ENCODE measurements at regions not wholly inside any gene's neighbourhood (a gene's known extent, or its start where the extent isn't known, plus 50 kb on each side); places are given as distances from the start of the nearest gene placed in this dataset.

- ChIA-PET POLR2A (no interaction called here), CTCF (no interaction called here)
- TF ChIP-seq CTCF (IDR thresholded peaks at IDR 0.05; ENCODE audit: insufficient read depth, low read depth, low read length) = no peak
- Histone ChIP-seq H3K4me3 (ENCODE audit: low read depth, low read length) (no peak overlapping the region), H3K27me3 (ENCODE audit: control insufficient read depth, insufficient read depth, low read length) (no peaks in the 10 kb centered on the region), H3K36me3 (ENCODE audit: control insufficient read depth, insufficient read depth, low read length) (no peaks in the 10 kb centered on the region)
- DNase-seq (ENCODE audit: low read depth) = no peak
Observed at GRCh38 chr1:95627244-95627643, 393.2 kb downstream of the RWDD3 start.

- no peak overlapping the region for H3K4me3 ChIP-seq (ENCODE audit: low read depth, low read length)
- POLR2A ChIA-PET = no interaction called here
- no peak for TF ChIP-seq CTCF (IDR thresholded peaks at IDR 0.05; ENCODE audit: insufficient read depth, low read depth, low read length)
- H3K27me3 ChIP-seq (ENCODE audit: control insufficient read depth, insufficient read depth, low read length) = no peaks in the 10 kb centered on the region
- H3K36me3 ChIP-seq (ENCODE audit: control insufficient read depth, insufficient read depth, low read length) = no peaks in the 10 kb centered on the region
- no peak for DNase-seq (ENCODE audit: low read depth)
- CTCF ChIA-PET = no interaction called here
Observed at GRCh38 chr1:95631695-95632094, 397.7 kb downstream of the RWDD3 start.

GRCh38 chr1:95635811-95636210 is 401.8 kb downstream of the RWDD3 start:
- H3K4me3 ChIP-seq (ENCODE audit: low read depth, low read length) = no peak overlapping the region
- H3K27me3 ChIP-seq (ENCODE audit: control insufficient read depth, insufficient read depth, low read length) = no peaks in the 10 kb centered on the region
- no peaks in the 10 kb centered on the region for H3K36me3 ChIP-seq (ENCODE audit: control insufficient read depth, insufficient read depth, low read length)
- no peak for TF ChIP-seq CTCF (IDR thresholded peaks at IDR 0.05; ENCODE audit: insufficient read depth, low read depth, low read length)
- POLR2A ChIA-PET = no interaction called here
- CTCF ChIA-PET = no interaction called here
- DNase-seq (ENCODE audit: low read depth) = no peak

- Histone ChIP-seq H3K27me3 (ENCODE audit: control insufficient read depth, insufficient read depth, low read length) (no peaks in the 10 kb centered on the region), H3K36me3 (ENCODE audit: control insufficient read depth, insufficient read depth, low read length) (no peaks in the 10 kb centered on the region), H3K4me3 (ENCODE audit: low read depth, low read length) (no peak overlapping the region)
- no peak for DNase-seq (ENCODE audit: low read depth)
- no peak for TF ChIP-seq CTCF (IDR thresholded peaks at IDR 0.05; ENCODE audit: insufficient read depth, low read depth, low read length)
- ChIA-PET CTCF (no interaction called here), POLR2A (no interaction called here)
Observed at GRCh38 chr1:95636897-95637296, 402.9 kb downstream of the RWDD3 start.

- H3K27me3 ChIP-seq (ENCODE audit: control insufficient read depth, insufficient read depth, low read length) = no peaks in the 10 kb centered on the region
- no peaks in the 10 kb centered on the region for H3K36me3 ChIP-seq (ENCODE audit: control insufficient read depth, insufficient read depth, low read length)
- H3K4me3 ChIP-seq (ENCODE audit: low read depth, low read length) = no peak overlapping the region
- CTCF ChIA-PET = interaction anchor here (0.7 kb wide), 1 partner anchor 189 kb away, joined by 3 read pairs; no protein-coding TSS in a partner anchor
- no peak for TF ChIP-seq CTCF (IDR thresholded peaks at IDR 0.05; ENCODE audit: insufficient read depth, low read depth, low read length)
- no peak for DNase-seq (ENCODE audit: low read depth)
- POLR2A ChIA-PET = no interaction called here
Observed at GRCh38 chr1:95640746-95641145, 406.7 kb downstream of the RWDD3 start.

All from BJ (cell line).